ENCODE measurements at regions not wholly inside any gene's neighbourhood (a gene's known extent, or its start where the extent isn't known, plus 50 kb on each side); places are given as distances from the start of the nearest gene placed in this dataset.

- TF ChIP-seq USF2 (IDR thresholded peaks at IDR 0.05; ENCODE audit: low read length): no peak
- TF ChIP-seq CTCF (IDR thresholded peaks at IDR 0.05; ENCODE audit: control extremely low read depth in 1 of 3, insufficient read depth in 1 of 3, low read depth in 1 of 3, low read length in 3 of 3): no peak
- TF ChIP-seq EZH2 (IDR thresholded peaks at IDR 0.05; ENCODE audit: low read depth, low read length, severe bottlenecking): no peak
- TF ChIP-seq POLR2A (IDR thresholded peaks at IDR 0.05; ENCODE audit: control extremely low read depth in 1 of 2, low read depth in 2 of 2, low read length in 2 of 2): no peak
- TF ChIP-seq POLR2AphosphoS5 (IDR thresholded peaks at IDR 0.05; ENCODE audit: low read depth, low read length): no peak
- no peak for TF ChIP-seq RBBP5 (IDR thresholded peaks at IDR 0.05; ENCODE audit: borderline replicate concordance, low read depth, low read length)
Observed at GRCh38 chr16:48013491-48013901, 142.3 kb downstream of the ABCC12 start.
